HG03064 (cell line): ENCODE measurements at regions not wholly inside any gene's neighbourhood (a gene's known extent, or its start where the extent isn't known, plus 50 kb on each side); places are given as distances from the start of the nearest gene placed in this dataset.

ENCODE experiments used
- ATAC-seq: cut with Tn5 transposase; IDR thresholded peaks from one replicate; pipeline ENCODE4 v1.9.1; 2021; ENCODE audit warnings: low read depth; ENCODE audit not compliant: unreplicated experiment

GRCh38 chrX:45719751-45720501, 519.2 kb upstream of the DIPK2B start:
- ATAC-seq, result no peak

DNA sequence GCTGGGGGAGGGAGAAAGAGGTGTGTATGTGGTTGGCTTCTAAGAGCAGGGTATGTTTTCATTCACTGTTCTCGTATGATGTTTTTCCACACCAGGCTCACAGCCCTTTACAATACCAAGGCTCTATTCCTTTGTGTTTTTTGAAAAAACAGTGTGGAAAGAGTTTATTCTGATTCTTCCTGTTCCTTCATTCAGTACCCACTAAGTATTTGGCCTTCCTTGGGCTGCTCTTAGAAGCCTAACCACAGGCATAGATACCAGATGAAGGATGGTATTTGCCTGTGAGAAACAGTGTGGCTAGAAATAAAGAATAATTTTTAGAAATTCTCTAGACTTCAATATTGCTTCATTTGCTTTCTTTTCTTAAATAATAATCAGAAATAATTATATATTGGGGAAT, 518.0 kb upstream of the DIPK2B start:
- no peak for ATAC-seq

- no peak for ATAC-seq
Observed at GRCh38 chrX:45716750-45717149, 516.1 kb upstream of the DIPK2B start.

DNA sequence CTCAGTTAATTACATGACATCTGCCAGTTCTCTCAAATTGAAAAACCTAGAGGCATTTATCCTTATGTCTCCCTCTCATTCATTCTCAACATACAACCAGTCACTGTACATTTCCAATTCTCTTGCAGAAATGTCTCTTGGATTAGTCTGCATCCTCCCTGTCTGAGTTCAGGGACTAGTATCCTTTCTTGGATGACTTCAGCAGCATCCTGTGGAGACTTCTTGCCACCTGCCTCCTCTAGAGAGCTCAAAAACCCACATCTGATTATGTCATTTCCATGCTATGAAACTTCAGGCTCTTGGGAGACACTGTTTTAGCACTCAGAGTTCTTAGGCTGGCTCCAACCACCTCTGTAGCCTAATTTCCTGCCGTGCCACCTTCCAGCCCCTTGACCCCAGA, 515.1 kb upstream of the DIPK2B start:
- ATAC-seq, result no peak

DNA sequence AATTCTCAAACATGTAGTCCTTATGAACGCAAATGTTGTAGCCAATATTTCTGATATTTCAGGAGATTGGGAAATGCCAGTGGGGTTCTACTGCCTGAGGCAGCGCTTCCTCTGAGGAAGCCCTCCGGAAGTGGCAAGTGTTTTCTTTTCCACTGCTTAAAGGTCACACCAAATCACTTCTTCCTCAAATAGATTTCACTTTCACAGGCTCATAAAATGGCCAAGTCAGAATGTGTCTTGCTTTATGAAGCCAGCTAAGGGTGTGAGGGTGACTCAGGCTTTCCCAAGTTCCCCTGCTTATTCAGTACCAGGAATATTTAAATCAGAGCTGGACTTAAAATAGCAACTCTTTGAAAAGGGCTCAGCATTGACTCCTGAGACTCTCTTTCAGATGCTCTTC, 514.2 kb upstream of the DIPK2B start:
- no peak for ATAC-seq

DNA sequence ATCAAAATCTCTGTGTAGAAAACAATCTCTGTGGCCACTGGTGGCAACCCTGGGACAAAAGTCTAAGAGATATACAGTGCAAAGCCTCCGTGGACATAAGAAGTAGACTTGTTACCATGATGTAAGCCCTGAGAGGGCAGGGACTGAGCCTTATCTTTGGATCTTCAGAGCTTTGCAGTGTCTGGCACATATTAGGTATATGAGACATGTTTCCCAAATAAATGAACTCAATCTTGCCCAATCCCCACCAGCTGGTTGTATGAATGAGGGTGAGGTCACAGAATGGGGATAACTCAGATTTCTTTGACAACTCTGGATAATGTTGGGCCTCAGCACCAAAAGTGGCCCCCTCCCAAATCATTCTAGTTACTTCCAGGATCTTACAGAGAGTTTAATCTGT, 511.4 kb upstream of the DIPK2B start:
- no peak for ATAC-seq

DNA sequence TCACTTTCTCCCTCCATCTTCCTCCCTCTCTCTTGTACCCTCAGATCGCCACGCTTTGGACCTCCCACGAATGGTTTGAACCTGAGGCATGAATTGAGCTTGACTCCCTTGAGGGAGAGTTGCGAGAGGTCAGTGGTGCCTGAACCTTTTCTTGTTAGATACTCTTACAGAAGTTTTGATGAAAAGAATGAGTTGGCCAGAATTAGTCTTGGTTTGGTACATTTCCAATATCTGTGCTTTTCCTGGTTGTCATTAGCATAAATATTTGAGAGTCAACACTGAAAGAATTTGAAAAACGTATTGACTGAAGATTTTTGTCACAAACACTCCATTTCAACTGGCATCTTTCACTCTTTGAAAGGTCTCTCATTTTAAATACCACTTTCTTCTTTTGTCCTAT, 510.6 kb upstream of the DIPK2B start:
- ATAC-seq, result no peak

- peak; percentile 86 for ATAC-seq
Observed at GRCh38 chrX:45710081-45710801, 509.6 kb upstream of the DIPK2B start.

- no peak for ATAC-seq
Observed at GRCh38 chrX:45709381-45709780, 508.7 kb upstream of the DIPK2B start.

- no peak for ATAC-seq
Observed at GRCh38 chrX:45699158-45699557, 498.5 kb upstream of the DIPK2B start.

GRCh38 chrX:45697591-45697990, 496.9 kb upstream of the DIPK2B start:
- no peak for ATAC-seq

- ATAC-seq, result no peak
Observed at GRCh38 chrX:45696736-45697135, 496.1 kb upstream of the DIPK2B start.

DNA sequence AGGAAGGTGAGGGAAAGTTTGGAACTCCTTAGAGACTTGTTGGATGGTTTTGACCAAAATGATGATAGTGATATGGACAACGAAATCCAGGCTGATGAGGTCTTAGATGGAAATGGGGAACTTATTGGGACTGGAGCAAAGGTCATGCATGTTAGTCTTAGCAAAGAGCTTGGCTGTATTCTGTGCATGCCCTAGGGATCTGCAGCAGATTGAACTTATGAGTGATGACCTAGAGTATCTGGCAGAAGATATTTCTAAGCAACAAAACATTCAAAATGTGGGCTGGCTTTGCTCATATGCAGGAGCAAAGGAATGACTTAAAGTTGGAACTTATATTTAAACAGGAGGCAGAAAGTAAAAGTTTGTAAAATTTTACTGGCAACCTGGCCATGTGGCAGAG, 489.3 kb upstream of the DIPK2B start:
- ATAC-seq, result no peak

- ATAC-seq, result no peak
Observed at GRCh38 chrX:45683914-45684313, 483.2 kb upstream of the DIPK2B start.

DNA sequence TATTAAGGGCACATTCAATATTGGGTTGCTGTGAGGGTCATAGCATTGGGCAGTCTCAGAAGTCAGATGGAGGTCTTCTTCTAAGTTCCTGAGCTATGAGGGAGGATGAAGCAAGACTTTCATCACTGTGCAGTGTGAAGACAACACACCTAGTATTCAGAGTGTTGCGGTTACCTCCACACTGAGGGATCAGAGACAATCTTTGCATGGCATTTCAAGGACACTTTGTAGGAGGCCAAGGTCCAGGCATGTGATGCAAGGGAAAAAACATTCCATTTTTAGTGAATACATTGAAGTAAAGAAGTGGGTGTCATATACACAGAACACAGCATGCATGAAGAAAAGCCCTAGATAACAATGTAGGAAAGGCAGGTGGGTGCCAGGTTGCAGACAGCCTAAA, 481.2 kb upstream of the DIPK2B start:
- no peak for ATAC-seq

- no peak for ATAC-seq
Observed at GRCh38 chrX:45669715-45670340, 469.2 kb upstream of the DIPK2B start.

DNA sequence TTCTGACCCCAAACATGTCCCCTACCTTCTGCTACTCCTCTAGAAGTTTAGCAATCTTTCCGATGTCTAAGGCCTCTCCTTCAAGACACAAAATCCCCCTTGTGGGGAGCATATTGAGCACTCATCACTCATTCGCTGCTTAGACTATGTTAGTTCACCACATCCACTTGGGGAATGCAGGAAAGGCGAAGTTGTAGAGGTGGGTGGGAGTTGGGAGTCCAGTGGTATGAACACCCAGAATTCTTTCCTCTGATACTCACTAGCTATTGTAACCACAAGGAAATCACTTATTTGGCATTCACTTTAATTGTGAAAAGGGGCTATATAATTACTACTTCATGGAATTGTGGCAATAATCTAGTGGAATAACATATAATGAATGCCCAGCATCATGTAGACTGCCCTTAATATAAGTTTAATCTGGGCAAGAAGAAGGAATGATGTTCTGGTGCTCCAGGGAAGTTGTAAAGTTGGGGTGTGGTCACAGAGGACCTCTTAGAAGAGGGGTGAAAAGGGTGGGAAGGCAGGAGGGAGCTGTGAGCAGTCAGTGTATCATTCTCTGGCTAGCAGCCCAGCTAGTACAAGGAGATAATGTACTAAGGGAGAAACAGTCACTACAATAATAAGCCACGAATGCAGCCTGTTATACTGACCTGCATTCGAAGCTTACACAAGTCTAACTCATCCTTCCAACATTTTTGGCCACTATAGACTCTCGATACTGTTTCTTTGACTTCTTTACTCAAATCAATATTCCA, 468.2 kb upstream of the DIPK2B start:
- no peak for ATAC-seq

- no peak for ATAC-seq
Observed at GRCh38 chrX:45667666-45668065, 467.0 kb upstream of the DIPK2B start.

- no peak for ATAC-seq
Observed at GRCh38 chrX:45664727-45665290, 464.1 kb upstream of the DIPK2B start.

DNA sequence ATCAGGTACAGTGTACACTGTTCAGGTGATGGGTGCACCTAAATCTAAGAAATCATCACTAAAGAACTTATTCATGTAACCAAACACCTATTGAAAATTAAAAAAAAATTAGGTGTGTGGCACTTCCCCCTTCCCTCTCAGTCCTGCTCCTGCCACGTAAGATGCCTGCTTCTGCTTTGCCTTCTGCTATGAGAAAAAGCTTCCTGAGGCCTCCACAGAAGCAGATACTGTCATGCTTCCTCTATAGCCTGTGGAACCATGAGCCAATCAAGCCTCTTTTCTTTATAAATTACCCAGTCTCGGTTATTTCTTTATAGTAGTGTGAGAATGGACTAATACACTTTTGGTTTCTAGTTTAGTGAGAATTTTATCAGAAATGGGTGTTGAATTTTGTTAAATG, 459.8 kb upstream of the DIPK2B start:
- no peak for ATAC-seq

DNA sequence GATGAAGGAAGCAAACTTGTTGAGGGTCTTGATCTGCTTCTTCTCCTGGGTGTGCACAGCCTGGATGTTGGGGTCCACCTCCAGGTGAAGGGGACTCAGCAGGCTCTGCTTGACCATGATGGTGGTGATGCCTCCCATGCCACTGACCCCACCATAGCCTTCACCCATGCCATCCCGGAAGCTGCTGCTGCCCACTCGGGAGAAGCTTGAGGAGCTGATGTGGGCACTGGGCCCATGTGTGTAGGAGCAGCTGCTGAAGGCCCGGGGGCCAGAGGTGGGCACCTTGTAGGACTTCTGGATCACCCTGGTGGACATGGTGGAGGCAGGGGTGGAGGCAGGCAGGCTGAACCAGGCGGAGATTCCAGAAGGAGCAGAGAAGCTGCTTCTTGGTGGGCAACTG, 432.7 kb upstream of the DIPK2B start:
- ATAC-seq, result no peak
